Sigmoid colon (tissue), 6 donors: ENCODE measurements at regions not wholly inside any gene's neighbourhood (a gene's known extent, or its start where the extent isn't known, plus 50 kb on each side); places are given as distances from the start of the nearest gene placed in this dataset.

ENCODE experiments used
- DNase-seq: peaks from one replicate; pipeline ENCODE4 v3.0.0-alpha.2; 2019
- H3K27ac ChIP-seq, 4 donors: fragments of 200-600 bp; sonication (generic); one replicate each; pipeline ENCODE4 v1.5.1; 2016 to 2019; ENCODE audit warnings: mild to moderate bottlenecking in 1 of 4
- H3K27me3 ChIP-seq, 3 donors: fragments of 200-600 bp; sonication (generic); one replicate each; pipeline ENCODE4 v1.5.1; 2019; ENCODE audit warnings: mild to moderate bottlenecking in 1 of 3
- H3K36me3 ChIP-seq, 4 donors: fragments of 200-600 bp; sonication (generic); one replicate each; pipeline ENCODE4 v1.5.1; 2016 to 2019
- H3K4me1 ChIP-seq, 4 donors: fragments of 200-600 bp; sonication (generic); one replicate each; pipeline ENCODE4 v1.5.1; 2017 to 2019
- H3K4me3 ChIP-seq, 4 donors: fragments of 200-600 bp; sonication (generic); one replicate each; pipeline ENCODE4 v1.5.1; 2017 to 2019; ENCODE audit warnings: mild to moderate bottlenecking in 2 of 4, moderate library complexity in 1 of 4
- H3K9me3 ChIP-seq, 4 donors: fragments of 200-600 bp in 3 of 4; sonication (generic) in 3 of 4; one replicate each; pipeline versions ENCODE4 v1.5.1 to v1.6.1; 2013 to 2019
- EP300 ChIP-seq, 4 donors: sonication (generic); formaldehyde crosslinking; IDR thresholded peaks; one replicate each; pipeline ENCODE4 v1.6.1; 2017; ENCODE audit warnings: antibody characterized with exemption in 4 of 4
- POLR2A ChIP-seq, 2 donors: fragments of 450-650 bp; IDR thresholded peaks; one replicate each; pipeline ENCODE4 v1.6.1; 2016; ENCODE audit warnings: antibody characterized with exemption in 2 of 2, mild to moderate bottlenecking in 2 of 2, moderate library complexity in 2 of 2
- POLR2AphosphoS5 ChIP-seq, 4 donors: sonication (generic); formaldehyde crosslinking; IDR thresholded peaks; one replicate each; pipeline ENCODE4 v1.6.1; 2017; ENCODE audit warnings: antibody characterized with exemption in 4 of 4
- WGBS, 2 donors: extraction: QIAGEN DNeasy Blood & Tissue Kit; methylation state at CpG; one replicate each; pipeline ENCODE4 v1.1.7; 2013; 5-methylcytosine and 5-hydroxymethylcytosine counted together
- intact Hi-C: fragments of 100-400 bp; cut with DNase I; formaldehyde crosslinking; loops from one replicate; pipeline ENCODE4 v1.15.1; 2023
- TF ChIP-seq, protein P1 (sequence below), 4 experiments: fragments of 450-650 bp in 3 of 4; fragments of 200-600 bp in 1 of 4; IDR thresholded peaks; one replicate each; pipeline ENCODE4 v1.5.1; 2016 to 2019; ENCODE audit warnings: antibody characterized with exemption in 4 of 4, mild to moderate bottlenecking in 3 of 4, moderate library complexity in 2 of 4
- donor health status: healthy with polysubstance abuse.
- donor health status: healthy.

DNA sequence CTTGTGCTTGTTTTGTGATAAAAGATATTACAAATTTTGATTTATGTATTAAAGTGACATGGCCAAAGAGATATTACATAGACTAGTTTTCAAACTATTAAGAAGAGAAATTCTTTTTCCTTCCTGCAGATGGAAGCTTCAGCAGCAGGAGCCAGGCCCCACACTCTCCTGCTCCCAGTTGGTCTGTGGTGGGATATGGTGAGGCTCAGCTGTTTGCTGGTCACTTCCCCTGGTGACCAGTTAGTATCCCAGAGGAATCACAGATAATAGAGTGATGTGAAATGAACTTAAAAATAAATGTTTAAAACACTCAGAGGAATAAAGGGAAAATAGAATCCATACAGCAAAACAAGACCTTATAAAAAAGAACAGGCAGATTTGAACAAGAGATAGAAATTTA lies 154.7 kb downstream of the KTN1 start:
- Histone ChIP-seq H3K27ac (no peak overlapping the region), H3K27me3 (no peaks in the 10 kb centered on the region), H3K4me1 (no peaks in the 10 kb centered on the region), H3K4me3 (no peak overlapping the region), H3K9me3 (no peaks in the 10 kb centered on the region), H3K36me3 (no peaks in the 10 kb centered on the region)
- intact Hi-C loops = loop anchor here (5.0 kb wide), 1 partner anchor 608 kb away; no protein-coding TSS in a partner anchor
- TF ChIP-seq, protein P1, sequence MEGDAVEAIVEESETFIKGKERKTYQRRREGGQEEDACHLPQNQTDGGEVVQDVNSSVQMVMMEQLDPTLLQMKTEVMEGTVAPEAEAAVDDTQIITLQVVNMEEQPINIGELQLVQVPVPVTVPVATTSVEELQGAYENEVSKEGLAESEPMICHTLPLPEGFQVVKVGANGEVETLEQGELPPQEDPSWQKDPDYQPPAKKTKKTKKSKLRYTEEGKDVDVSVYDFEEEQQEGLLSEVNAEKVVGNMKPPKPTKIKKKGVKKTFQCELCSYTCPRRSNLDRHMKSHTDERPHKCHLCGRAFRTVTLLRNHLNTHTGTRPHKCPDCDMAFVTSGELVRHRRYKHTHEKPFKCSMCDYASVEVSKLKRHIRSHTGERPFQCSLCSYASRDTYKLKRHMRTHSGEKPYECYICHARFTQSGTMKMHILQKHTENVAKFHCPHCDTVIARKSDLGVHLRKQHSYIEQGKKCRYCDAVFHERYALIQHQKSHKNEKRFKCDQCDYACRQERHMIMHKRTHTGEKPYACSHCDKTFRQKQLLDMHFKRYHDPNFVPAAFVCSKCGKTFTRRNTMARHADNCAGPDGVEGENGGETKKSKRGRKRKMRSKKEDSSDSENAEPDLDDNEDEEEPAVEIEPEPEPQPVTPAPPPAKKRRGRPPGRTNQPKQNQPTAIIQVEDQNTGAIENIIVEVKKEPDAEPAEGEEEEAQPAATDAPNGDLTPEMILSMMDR (IDR thresholded peaks at IDR 0.05) = no peak
- TF ChIP-seq POLR2AphosphoS5 (IDR thresholded peaks at IDR 0.05) (no peak), POLR2A (IDR thresholded peaks at IDR 0.05) (no peak), EP300 (IDR thresholded peaks at IDR 0.05) (no peak)
- no peak for DNase-seq

DNA sequence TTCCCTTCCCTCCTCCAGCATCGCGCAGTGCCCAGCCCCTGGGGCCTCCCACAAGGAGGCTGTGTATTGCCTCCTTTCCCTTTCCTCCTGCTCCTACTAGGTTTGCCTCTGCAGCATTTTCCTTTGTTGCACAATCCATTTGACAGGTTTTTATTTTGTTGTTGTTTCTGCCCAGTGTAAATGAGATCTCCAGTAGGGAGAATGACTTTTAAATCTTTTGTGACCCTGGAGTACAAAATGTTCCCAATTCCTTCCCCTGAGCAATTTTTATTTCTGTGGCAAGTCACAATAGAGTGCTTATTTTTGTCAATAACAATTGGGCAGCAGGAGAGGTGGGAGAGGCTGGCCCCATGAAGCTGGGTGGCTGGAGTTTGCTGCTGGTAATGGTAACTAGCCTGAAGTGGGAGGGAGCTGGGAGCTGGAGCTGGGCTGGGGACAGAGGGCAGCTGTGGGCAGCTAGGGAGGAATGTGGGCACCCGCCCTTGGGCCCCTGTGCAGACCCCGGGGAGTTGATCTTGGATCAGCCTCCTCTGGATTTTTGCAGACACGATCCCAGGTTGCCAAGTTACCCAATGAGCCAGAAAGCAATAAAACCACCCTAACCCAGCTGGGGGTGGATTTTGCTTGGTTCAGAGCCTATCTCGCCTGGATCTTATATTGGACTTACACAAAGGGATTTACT lies 160.1 kb downstream of the KTN1 start:
- H3K4me1 ChIP-seq = no peaks in the 10 kb centered on the region
- intact Hi-C loops = no loop called here
- H3K9me3 ChIP-seq = no peaks in the 10 kb centered on the region
- no peaks in the 10 kb centered on the region for H3K36me3 ChIP-seq
- TF ChIP-seq, protein P1 (IDR thresholded peaks at IDR 0.05) = no peak
- WGBS, 2 donors = 38 to 71% methylated on average over 6 of the region's 6 CpGs
- H3K27ac ChIP-seq = no peak overlapping the region
- no peaks in the 10 kb centered on the region for H3K27me3 ChIP-seq
- H3K4me3 ChIP-seq = no peak overlapping the region
- DNase-seq = no peak

GRCh38 chr14:55740649-55740989 lies 160.6 kb downstream of the KTN1 start:
- intact Hi-C loops = no loop called here
- H3K4me1 ChIP-seq = no peaks in the 10 kb centered on the region
- no peak for DNase-seq
- no peak overlapping the region for H3K4me3 ChIP-seq
- H3K27ac ChIP-seq = no peak overlapping the region
- WGBS, 2 donors = 91 to 94% methylated on average over 3 of the region's 3 CpGs
- H3K27me3 ChIP-seq = no peaks in the 10 kb centered on the region
- H3K36me3 ChIP-seq = no peaks in the 10 kb centered on the region
- H3K9me3 ChIP-seq = no peaks in the 10 kb centered on the region
- TF ChIP-seq POLR2AphosphoS5 (IDR thresholded peaks at IDR 0.05) (no peak), EP300 (IDR thresholded peaks at IDR 0.05) (no peak), POLR2A (IDR thresholded peaks at IDR 0.05) (no peak)
- TF ChIP-seq, protein P1 (IDR thresholded peaks at IDR 0.05) = no peak

GRCh38 chr14:55741240-55741639 lies 161.2 kb downstream of the KTN1 start:
- Histone ChIP-seq H3K4me1 (no peaks in the 10 kb centered on the region), H3K27ac (no peak overlapping the region), H3K36me3 (no peaks in the 10 kb centered on the region), H3K9me3 (no peaks in the 10 kb centered on the region), H3K27me3 (no peaks in the 10 kb centered on the region), H3K4me3 (no peak overlapping the region)
- intact Hi-C loops = no loop called here
- 75 to 77% methylated on average over 5 of the region's 5 CpGs for WGBS, 2 donors
- DNase-seq = no peak
- TF ChIP-seq EP300 (IDR thresholded peaks at IDR 0.05) (no peak), POLR2AphosphoS5 (IDR thresholded peaks at IDR 0.05) (no peak)
- TF ChIP-seq, protein P1 (IDR thresholded peaks at IDR 0.05) = no peak

DNA sequence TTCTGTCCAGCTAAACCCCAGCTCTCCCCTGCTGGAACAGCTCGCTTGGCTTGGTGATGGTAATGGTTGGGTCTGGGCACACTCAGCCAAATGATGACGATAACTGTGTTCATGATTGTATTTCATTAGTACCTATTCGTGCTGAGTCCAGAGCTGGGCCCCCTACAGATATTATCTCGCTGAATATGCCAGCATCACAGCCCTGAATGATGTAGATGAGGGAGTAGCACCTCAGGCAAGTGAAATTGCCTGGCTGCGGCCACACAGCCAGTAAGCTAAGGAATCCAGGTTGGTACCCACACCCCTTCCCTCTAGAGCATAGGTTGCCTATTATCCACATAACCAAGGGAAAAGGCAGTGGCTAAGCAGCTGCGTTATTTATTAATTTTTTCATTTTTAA lies 163.5 kb downstream of the KTN1 start:
- DNase-seq = no peak
- WGBS, 2 donors = 87 to 95% methylated on average over 6 of the region's 6 CpGs
- no peak for TF ChIP-seq EP300 (IDR thresholded peaks at IDR 0.05)
- TF ChIP-seq, protein P1 (IDR thresholded peaks at IDR 0.05) = no peak
- TF ChIP-seq POLR2AphosphoS5 (IDR thresholded peaks at IDR 0.05) = no peak
- TF ChIP-seq POLR2A (IDR thresholded peaks at IDR 0.05) = no peak
- Histone ChIP-seq H3K4me1 (no peaks in the 10 kb centered on the region), H3K9me3 (no peaks in the 10 kb centered on the region), H3K27me3 (no peaks in the 10 kb centered on the region), H3K36me3 (no peaks in the 10 kb centered on the region), H3K27ac (no peak overlapping the region), H3K4me3 (no peak overlapping the region)
- intact Hi-C loops = no loop called here
